ENCODE measurements at regions not wholly inside any gene's neighbourhood (a gene's known extent, or its start where the extent isn't known, plus 50 kb on each side); places are given as distances from the start of the nearest gene placed in this dataset.

DNA sequence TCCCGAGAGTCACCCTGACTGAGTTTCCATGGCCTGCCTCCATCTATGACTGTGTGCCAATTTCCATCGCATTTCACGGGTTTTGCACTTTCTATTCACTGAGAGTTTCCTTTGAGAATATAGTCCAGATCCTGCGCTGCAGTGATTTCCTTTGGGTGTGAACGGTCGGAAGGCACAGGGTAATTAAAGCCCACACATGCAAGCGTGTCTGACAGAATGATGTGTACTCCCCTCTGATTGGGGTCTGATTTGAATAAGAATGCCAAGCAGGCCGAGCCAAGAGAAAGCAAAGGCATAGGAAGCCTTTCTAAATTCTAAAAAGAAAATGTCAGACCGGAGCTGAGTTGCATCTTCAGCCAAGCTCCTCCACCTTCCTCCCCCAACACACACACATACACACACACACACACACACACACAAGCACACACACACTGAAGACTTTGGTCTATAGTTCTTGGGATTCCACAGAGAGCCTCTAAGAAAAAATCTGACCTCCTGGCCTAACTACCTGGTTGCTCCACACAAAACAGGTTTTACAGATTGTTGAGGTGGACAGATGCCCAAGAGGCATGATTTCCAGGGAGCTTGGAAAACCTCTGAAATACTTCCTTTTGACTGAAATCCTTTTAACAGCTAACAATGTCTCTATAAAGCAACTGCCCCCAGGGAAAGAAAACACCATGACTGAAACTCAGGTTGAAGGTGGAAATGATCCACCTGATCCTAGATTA, 59.7 kb upstream of the LRRN1 start:
- no peak for TF ChIP-seq POLR2A (IDR thresholded peaks at IDR 0.05)
- TF ChIP-seq, protein P1, sequence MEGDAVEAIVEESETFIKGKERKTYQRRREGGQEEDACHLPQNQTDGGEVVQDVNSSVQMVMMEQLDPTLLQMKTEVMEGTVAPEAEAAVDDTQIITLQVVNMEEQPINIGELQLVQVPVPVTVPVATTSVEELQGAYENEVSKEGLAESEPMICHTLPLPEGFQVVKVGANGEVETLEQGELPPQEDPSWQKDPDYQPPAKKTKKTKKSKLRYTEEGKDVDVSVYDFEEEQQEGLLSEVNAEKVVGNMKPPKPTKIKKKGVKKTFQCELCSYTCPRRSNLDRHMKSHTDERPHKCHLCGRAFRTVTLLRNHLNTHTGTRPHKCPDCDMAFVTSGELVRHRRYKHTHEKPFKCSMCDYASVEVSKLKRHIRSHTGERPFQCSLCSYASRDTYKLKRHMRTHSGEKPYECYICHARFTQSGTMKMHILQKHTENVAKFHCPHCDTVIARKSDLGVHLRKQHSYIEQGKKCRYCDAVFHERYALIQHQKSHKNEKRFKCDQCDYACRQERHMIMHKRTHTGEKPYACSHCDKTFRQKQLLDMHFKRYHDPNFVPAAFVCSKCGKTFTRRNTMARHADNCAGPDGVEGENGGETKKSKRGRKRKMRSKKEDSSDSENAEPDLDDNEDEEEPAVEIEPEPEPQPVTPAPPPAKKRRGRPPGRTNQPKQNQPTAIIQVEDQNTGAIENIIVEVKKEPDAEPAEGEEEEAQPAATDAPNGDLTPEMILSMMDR (IDR thresholded peaks at IDR 0.05) = no peak

Measured in Peyer's patch (tissue), 4 donors.